OCI-LY3 (cell line): ENCODE measurements at regions not wholly inside any gene's neighbourhood (a gene's known extent, or its start where the extent isn't known, plus 50 kb on each side); places are given as distances from the start of the nearest gene placed in this dataset.

Source experiments
- H2AFZ ChIP-seq: fragments of 200-600, 300-600 bp; shearing (Covaris generic); 2 replicates; pipeline ENCODE4 v1.6.0; 2014; ENCODE audit warnings: antibody characterized with exemption, low read depth, low read length
- H3K27ac ChIP-seq: fragments of 200-600, 300-600 bp; sonication (generic); 2 replicates; pipeline ENCODE4 v1.5.1; 2014; ENCODE audit warnings: mild to moderate bottlenecking, low read length, moderate library complexity, mixed read lengths
- H3K27me3 ChIP-seq: fragments of 200-600, 300-600 bp; sonication (generic); 2 replicates; pipeline ENCODE4 v1.6.1; 2014; ENCODE audit warnings: low read depth, low read length, mixed read lengths
- H3K36me3 ChIP-seq: fragments of 200-600, 300-600 bp; sonication (generic); replicated peaks from 2 replicates; pipeline ENCODE3; 2014; ENCODE audit warnings: low read depth, low read length, mixed read lengths
- H3K4me1 ChIP-seq: fragments of 300-600, 200-600 bp; sonication (generic); 2 replicates; pipeline ENCODE4 v1.6.1; 2014; ENCODE audit warnings: low read length, mixed read lengths
- H3K4me2 ChIP-seq: fragments of 200-600, 300-600 bp; sonication (generic); 2 replicates; pipeline ENCODE4 v1.6.1; 2014; ENCODE audit warnings: low read length, mixed read lengths
- H3K4me3 ChIP-seq: fragments of 300-600, 200-600 bp; sonication (generic); 2 replicates; pipeline ENCODE4 v1.5.1; 2014; ENCODE audit warnings: antibody characterized with exemption, mild to moderate bottlenecking, low read length, moderate library complexity
- H3K79me2 ChIP-seq: fragments of 300-600, 200-600 bp; shearing (Covaris generic); 2 replicates; pipeline ENCODE4 v1.6.1; 2014; ENCODE audit warnings: mild to moderate bottlenecking, low read length, mixed read lengths
- H3K9ac ChIP-seq: fragments of 300-600, 200-600 bp; shearing (Covaris generic); 2 replicates; pipeline ENCODE4 v1.6.0; 2014; ENCODE audit warnings: mild to moderate bottlenecking, low read length, moderate library complexity
- H3K9me3 ChIP-seq: fragments of 200-600, 300-600 bp; shearing (Covaris generic); 2 replicates; pipeline ENCODE4 v1.6.1; 2014; ENCODE audit warnings: low read length, mixed read lengths; ENCODE audit not compliant: insufficient read depth
- H4K20me1 ChIP-seq: fragments of 200-600, 300-600 bp; sonication (generic); 2 replicates; pipeline ENCODE4 v1.6.1; 2016; ENCODE audit warnings: low read length, mixed read lengths; ENCODE audit not compliant: insufficient read depth
- EZH2phosphoT487 ChIP-seq: fragments of 200-600 bp; shearing (Covaris generic); IDR thresholded peaks from 2 replicates; pipeline ENCODE4 v1.6.1; 2018; ENCODE audit warnings: antibody characterized with exemption, mixed run types, low read depth
- TF ChIP-seq, protein P1 (sequence below): fragments of 200-600, 300-600 bp; sonication (generic); IDR thresholded peaks from 2 replicates; pipeline ENCODE4 v1.5.1; 2014; ENCODE audit warnings: antibody characterized with exemption, low read length, low read depth

GRCh38 chr2:795531-796041 lies 118.4 kb upstream of the TMEM18 start:
- H3K27ac ChIP-seq, result no peak overlapping the region
- H4K20me1 ChIP-seq, result no peaks in the 10 kb centered on the region
- no peaks in the 10 kb centered on the region for H3K4me1 ChIP-seq
- H3K4me3 ChIP-seq, result no peak overlapping the region
- no peak overlapping the region for H2AFZ ChIP-seq
- H3K9me3 ChIP-seq, result no peaks in the 10 kb centered on the region
- H3K27me3 ChIP-seq, result 0 out of 2 replicates have a peak, but pooled peaks cover 2% of the 10 kb centered on the region
- no peaks in the 10 kb centered on the region for H3K79me2 ChIP-seq
- no peak overlapping the region for H3K4me2 ChIP-seq
- H3K36me3 ChIP-seq, result no peaks in the 10 kb centered on the region
- no peak overlapping the region for H3K9ac ChIP-seq
- TF ChIP-seq, protein P1, sequence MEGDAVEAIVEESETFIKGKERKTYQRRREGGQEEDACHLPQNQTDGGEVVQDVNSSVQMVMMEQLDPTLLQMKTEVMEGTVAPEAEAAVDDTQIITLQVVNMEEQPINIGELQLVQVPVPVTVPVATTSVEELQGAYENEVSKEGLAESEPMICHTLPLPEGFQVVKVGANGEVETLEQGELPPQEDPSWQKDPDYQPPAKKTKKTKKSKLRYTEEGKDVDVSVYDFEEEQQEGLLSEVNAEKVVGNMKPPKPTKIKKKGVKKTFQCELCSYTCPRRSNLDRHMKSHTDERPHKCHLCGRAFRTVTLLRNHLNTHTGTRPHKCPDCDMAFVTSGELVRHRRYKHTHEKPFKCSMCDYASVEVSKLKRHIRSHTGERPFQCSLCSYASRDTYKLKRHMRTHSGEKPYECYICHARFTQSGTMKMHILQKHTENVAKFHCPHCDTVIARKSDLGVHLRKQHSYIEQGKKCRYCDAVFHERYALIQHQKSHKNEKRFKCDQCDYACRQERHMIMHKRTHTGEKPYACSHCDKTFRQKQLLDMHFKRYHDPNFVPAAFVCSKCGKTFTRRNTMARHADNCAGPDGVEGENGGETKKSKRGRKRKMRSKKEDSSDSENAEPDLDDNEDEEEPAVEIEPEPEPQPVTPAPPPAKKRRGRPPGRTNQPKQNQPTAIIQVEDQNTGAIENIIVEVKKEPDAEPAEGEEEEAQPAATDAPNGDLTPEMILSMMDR, result no peak
- no peak for TF ChIP-seq EZH2phosphoT487

DNA sequence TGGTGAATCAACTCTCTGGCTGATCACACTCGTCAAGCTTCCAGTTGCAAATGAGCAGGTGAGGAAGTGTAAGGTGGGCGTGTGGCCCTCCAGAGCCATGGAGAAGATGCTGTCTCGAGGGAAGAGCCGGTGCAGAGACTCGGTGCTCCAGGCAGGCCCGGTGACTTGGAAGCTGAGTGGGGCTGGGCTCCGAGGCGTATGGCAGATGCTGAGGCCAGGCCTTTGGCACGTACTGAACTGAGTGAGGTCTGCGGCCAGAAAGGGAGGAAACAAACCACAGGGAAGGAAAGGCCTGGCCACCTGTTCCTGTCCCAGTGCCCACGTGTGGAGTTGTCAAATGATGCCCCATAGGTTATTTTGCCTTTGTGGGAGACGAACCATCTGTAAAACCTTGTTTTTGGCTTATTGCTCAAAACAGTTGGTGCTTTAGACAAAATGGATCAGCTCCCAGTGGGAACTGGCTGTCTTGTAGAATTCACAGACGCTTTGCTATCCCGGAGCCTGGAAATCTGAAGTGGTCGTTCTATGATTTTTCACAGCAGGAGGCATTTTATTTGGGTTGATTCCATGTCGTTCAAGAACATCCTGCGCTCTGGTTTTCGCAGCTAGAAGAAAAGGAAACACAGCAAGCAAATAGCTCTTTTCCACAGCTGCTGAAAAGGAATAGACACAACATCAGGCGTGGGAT lies 117.5 kb upstream of the TMEM18 start:
- Histone ChIP-seq H3K27me3 (0 out of 2 replicates have a peak, but pooled peaks cover 2% of the 10 kb centered on the region), H3K4me2 (no peak overlapping the region), H3K9me3 (no peaks in the 10 kb centered on the region), H2AFZ (no peak overlapping the region), H3K27ac (no peak overlapping the region), H3K9ac (no peak overlapping the region), H3K36me3 (no peaks in the 10 kb centered on the region), H3K79me2 (no peaks in the 10 kb centered on the region), H3K4me3 (no peak overlapping the region), H3K4me1 (no peaks in the 10 kb centered on the region), H4K20me1 (no peaks in the 10 kb centered on the region)
- TF ChIP-seq EZH2phosphoT487, result no peak
- TF ChIP-seq, protein P1, result no peak

- H3K4me1 ChIP-seq, result no peaks in the 10 kb centered on the region
- no peak overlapping the region for H3K9ac ChIP-seq
- H2AFZ ChIP-seq, result no peak overlapping the region
- H3K9me3 ChIP-seq, result no peaks in the 10 kb centered on the region
- H3K36me3 ChIP-seq, result no peaks in the 10 kb centered on the region
- no peak overlapping the region for H3K4me3 ChIP-seq
- H3K27me3 ChIP-seq, result 0 out of 2 replicates have a peak, but pooled peaks cover 2% of the 10 kb centered on the region
- TF ChIP-seq, protein P1, result no peak
- TF ChIP-seq EZH2phosphoT487, result no peak
- no peaks in the 10 kb centered on the region for H3K79me2 ChIP-seq
- H3K27ac ChIP-seq, result no peak overlapping the region
- no peak overlapping the region for H3K4me2 ChIP-seq
- H4K20me1 ChIP-seq, result no peaks in the 10 kb centered on the region
Observed at GRCh38 chr2:793236-793635, 116.0 kb upstream of the TMEM18 start.

GRCh38 chr2:792687-793086 lies 115.5 kb upstream of the TMEM18 start:
- Histone ChIP-seq H3K9me3 (no peaks in the 10 kb centered on the region), H3K36me3 (no peaks in the 10 kb centered on the region), H3K4me1 (no peaks in the 10 kb centered on the region), H4K20me1 (no peaks in the 10 kb centered on the region), H3K4me2 (no peak overlapping the region), H2AFZ (no peak overlapping the region), H3K79me2 (no peaks in the 10 kb centered on the region), H3K27me3 (0 out of 2 replicates have a peak, but pooled peaks cover 2% of the 10 kb centered on the region), H3K4me3 (no peak overlapping the region), H3K27ac (no peak overlapping the region), H3K9ac (no peak overlapping the region)
- TF ChIP-seq EZH2phosphoT487, result no peak
- TF ChIP-seq, protein P1, result no peak
